ENCODE measurements at regions not wholly inside any gene's neighbourhood (a gene's known extent, or its start where the extent isn't known, plus 50 kb on each side); places are given as distances from the start of the nearest gene placed in this dataset.

GRCh38 chr2:128815248-128815647, 496.6 kb upstream of the HS6ST1 start:
- CTCF ChIA-PET, result no interaction called here
- BruUV-seq (replicated peaks), result no TSS peak

GRCh38 chr2:128817171-128817570, 498.5 kb upstream of the HS6ST1 start:
- no peak for DNase-seq
- intact Hi-C loops (cut with micrococcal nuclease; ENCODE audit: unreplicated experiment), result no loop called here
- H2AFZ ChIP-seq, result no peak overlapping the region
- H3K4me3 ChIP-seq, result no peak overlapping the region
- H3K9me3 ChIP-seq (ENCODE audit: insufficient read depth, low read depth), result no peaks in the 10 kb centered on the region
- H3K4me1 ChIP-seq (replicated peaks; ENCODE audit: insufficient read depth), result no peaks in the 10 kb centered on the region
- H3K36me3 ChIP-seq (ENCODE audit: low read depth), result no peaks in the 10 kb centered on the region
- no peak overlapping the region for H3K4me2 ChIP-seq
- BruUV-seq (replicated peaks), result no TSS peak
- TF ChIP-seq CTCF (conservative IDR thresholded peaks at IDR 0.05) (no peak), EZH2 (IDR thresholded peaks at IDR 0.05; ENCODE audit: low read depth) (no peak)
- no peak overlapping the region for H3K27ac ChIP-seq
- H4K20me1 ChIP-seq (ENCODE audit: insufficient read depth), result no peaks in the 10 kb centered on the region
- ChIA-PET POLR2A (ENCODE audit: unreplicated experiment) (no interaction called here), CTCF (no interaction called here)
- no peaks in the 10 kb centered on the region for H3K79me2 ChIP-seq (ENCODE audit: low read depth)
- H3F3A ChIP-seq (ENCODE audit: insufficient read depth, low read depth), result no peaks in the 10 kb centered on the region
- H3K27me3 ChIP-seq (ENCODE audit: insufficient read depth, low read depth), result peaks cover 66% of the 10 kb centered on the region
- H3K9me2 ChIP-seq (ENCODE audit: insufficient read depth), result no peaks in the 10 kb centered on the region

More at GRCh38 chr2:128815248-128815647, 496.6 kb upstream of the HS6ST1 start:
- Histone ChIP-seq H3K9me2 (ENCODE audit: insufficient read depth) (no peaks in the 10 kb centered on the region), H3K27me3 (ENCODE audit: insufficient read depth, low read depth) (peaks cover 48% of the 10 kb centered on the region), H2AFZ (no peak overlapping the region), H3K27ac (no peak overlapping the region), H3K36me3 (ENCODE audit: low read depth) (no peaks in the 10 kb centered on the region), H3K79me2 (ENCODE audit: low read depth) (no peaks in the 10 kb centered on the region), H3K4me3 (no peak overlapping the region), H3F3A (ENCODE audit: insufficient read depth, low read depth) (no peaks in the 10 kb centered on the region), H4K20me1 (ENCODE audit: insufficient read depth) (no peaks in the 10 kb centered on the region), H3K4me1 (replicated peaks; ENCODE audit: insufficient read depth) (no peaks in the 10 kb centered on the region), H3K9me3 (ENCODE audit: insufficient read depth, low read depth) (no peaks in the 10 kb centered on the region), H3K4me2 (no peak overlapping the region)
- TF ChIP-seq CTCF (conservative IDR thresholded peaks at IDR 0.05) (no peak), EZH2 (IDR thresholded peaks at IDR 0.05; ENCODE audit: low read depth) (no peak)
- POLR2A ChIA-PET (ENCODE audit: unreplicated experiment), result no interaction called here
- intact Hi-C loops (cut with micrococcal nuclease; ENCODE audit: unreplicated experiment), result no loop called here
- DNase-seq, result no peak

- DNase-seq, result no peak
- no peak overlapping the region for H3K27ac ChIP-seq
- H3K4me1 ChIP-seq (replicated peaks; ENCODE audit: insufficient read depth), result no peaks in the 10 kb centered on the region
- H3F3A ChIP-seq (ENCODE audit: insufficient read depth, low read depth), result no peaks in the 10 kb centered on the region
- no peak for TF ChIP-seq CTCF (conservative IDR thresholded peaks at IDR 0.05)
- TF ChIP-seq EZH2 (IDR thresholded peaks at IDR 0.05; ENCODE audit: low read depth), result no peak
- no peaks in the 10 kb centered on the region for H3K36me3 ChIP-seq (ENCODE audit: low read depth)
- CTCF ChIA-PET, result no interaction called here
- no peaks in the 10 kb centered on the region for H3K9me2 ChIP-seq (ENCODE audit: insufficient read depth)
- no peaks in the 10 kb centered on the region for H4K20me1 ChIP-seq (ENCODE audit: insufficient read depth)
- H3K4me2 ChIP-seq, result no peak overlapping the region
- H3K4me3 ChIP-seq, result no peak overlapping the region
- no TSS peak for BruUV-seq (replicated peaks)
- no peak overlapping the region for H2AFZ ChIP-seq
- no peaks in the 10 kb centered on the region for H3K79me2 ChIP-seq (ENCODE audit: low read depth)
- H3K9me3 ChIP-seq (ENCODE audit: insufficient read depth, low read depth), result no peaks in the 10 kb centered on the region
- POLR2A ChIA-PET (ENCODE audit: unreplicated experiment), result no interaction called here
- peaks cover 72% of the 10 kb centered on the region for H3K27me3 ChIP-seq (ENCODE audit: insufficient read depth, low read depth)
- intact Hi-C loops (cut with micrococcal nuclease; ENCODE audit: unreplicated experiment), result no loop called here
Measured at GRCh38 chr2:128817813-128818212, 499.1 kb upstream of the HS6ST1 start.
